Stimulated activated CD8-positive, alpha-beta memory T cell treated with anti-CD3 and anti-CD28 coated beads, Interleukin-4, amount 100 ng/mL, for 1 hour (primary cell): ENCODE measurements at regions not wholly inside any gene's neighbourhood (a gene's known extent, or its start where the extent isn't known, plus 50 kb on each side); places are given as distances from the start of the nearest gene placed in this dataset.

ENCODE experiments used
- DNase-seq, 2 donors: peaks; one replicate each; pipeline ENCODE4 v3.0.0-alpha.2; 2020; ENCODE audit warnings: low read depth in 2 of 2, low spot score in 1 of 2

DNA sequence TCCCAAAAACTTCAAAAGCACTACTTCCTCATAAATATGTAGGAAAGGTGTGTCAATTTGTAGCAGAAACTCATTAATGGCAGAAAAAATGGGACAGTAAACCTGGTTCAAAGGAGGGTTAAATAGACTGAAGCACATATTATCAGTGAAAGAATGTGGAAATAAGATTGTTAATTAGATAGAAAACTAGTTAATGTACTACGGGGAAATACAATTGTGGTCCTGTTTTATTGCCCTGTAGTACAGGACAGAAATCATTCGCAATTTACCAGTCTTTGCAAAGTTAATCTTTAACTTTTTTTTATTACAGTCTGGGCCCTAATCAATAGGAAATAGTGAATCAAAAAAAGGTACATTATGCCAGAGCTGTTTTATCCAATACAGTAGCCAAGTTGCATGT lies 82.0 kb upstream of the PAK5 start:
- DNase-seq: no peak

- no peak for DNase-seq
Observed at GRCh38 chr20:9919271-9920014, 80.6 kb upstream of the PAK5 start.

- no peak for DNase-seq
Observed at GRCh38 chr20:9918348-9918747, 79.5 kb upstream of the PAK5 start.

DNA sequence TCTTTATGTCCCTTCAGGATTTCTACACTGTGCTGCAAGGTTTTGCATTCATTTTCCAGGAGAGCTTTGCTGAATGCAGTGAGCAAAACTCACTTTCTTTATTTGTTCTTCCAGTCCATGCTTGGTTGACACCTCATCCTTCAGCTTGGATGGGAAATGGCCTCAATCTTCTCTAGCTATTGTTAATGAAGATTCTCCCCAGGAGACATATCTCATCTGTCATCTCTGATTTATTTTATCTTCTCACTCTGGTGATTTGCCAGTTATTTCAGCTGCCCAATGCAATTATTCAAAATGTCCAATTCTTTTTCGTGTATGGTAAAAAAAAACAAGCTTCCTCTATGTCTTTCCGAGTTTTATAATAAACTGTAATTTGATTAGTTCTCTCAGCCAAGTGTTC lies 77.9 kb upstream of the PAK5 start:
- no peak for DNase-seq

DNA sequence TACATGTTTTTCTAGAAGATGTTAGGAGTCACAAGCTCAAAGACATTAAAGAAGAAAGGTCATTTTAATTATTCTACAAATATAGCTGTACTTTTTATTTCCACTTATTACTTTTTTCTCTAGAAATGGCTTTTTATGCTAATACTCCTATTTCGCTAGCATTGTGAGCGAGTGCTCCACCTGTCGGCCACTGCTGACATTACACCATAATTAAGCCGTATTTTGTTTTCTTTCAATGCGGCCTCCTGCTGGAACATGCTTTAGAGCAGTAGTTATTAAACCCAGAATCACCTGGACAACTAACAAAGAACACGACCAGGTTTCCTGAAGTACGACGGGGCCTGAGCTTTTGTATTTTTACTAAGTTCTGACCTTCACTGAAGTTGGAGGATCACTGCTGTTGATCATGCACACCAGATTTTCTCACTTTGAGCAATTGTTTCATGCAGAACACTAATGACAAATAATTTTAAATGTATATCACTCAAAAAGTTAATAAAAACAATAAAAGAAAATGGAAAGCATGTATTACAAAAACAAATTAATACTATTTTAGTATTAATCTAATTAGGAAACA lies 74.1 kb upstream of the PAK5 start:
- DNase-seq: peak in 1 of 2 donors; percentile 3

- no peak for DNase-seq
Observed at GRCh38 chr20:9912290-9912689, 73.4 kb upstream of the PAK5 start.

DNA sequence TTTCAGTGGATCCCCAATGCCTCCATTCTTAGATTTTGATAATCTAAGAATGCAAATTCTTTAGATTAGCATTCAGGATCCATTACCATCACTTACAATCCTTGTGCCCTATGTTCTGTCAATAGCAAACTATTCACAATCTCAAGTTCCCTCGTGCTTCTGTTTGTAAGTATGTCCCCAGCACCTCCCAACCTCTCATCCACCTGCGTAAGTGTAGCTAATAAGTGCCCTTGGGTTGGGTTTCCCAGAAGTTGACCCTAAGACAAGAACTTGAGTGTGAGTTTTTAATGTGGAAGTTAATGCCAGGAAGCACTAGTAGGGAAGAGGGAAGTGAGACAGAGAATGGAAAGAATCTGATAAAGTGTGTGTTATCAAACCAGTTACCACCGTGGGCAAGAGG lies 72.6 kb upstream of the PAK5 start:
- no peak for DNase-seq

DNA sequence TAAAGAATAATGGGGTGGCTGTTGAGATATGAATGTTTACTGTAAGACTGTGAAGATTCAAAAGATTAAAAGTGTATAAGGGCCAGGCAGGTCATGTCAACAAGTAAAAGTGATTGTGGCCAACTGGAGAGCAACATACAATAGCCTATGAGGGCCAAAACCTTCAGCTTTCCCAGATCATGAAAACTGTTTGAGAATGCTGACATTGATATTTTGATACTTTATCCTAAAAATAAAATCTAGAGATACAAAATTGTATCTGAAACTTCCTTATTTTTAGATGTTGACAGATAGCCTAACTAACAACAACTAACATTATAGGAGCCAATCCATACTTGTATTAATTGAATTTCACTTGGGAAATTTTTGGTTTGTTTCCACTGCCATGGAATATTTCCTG lies 70.3 kb upstream of the PAK5 start:
- DNase-seq: no peak

GRCh38 chr20:9903048-9903655 lies 64.3 kb upstream of the PAK5 start:
- DNase-seq: no peak

- no peak for DNase-seq
Observed at GRCh38 chr20:9889270-9889981, 50.5 kb upstream of the PAK5 start.
